HCT116 (cell line): ENCODE measurements at regions not wholly inside any gene's neighbourhood (a gene's known extent, or its start where the extent isn't known, plus 50 kb on each side); places are given as distances from the start of the nearest gene placed in this dataset.

ENCODE experiments used
- ATAC-seq: fragments of 200-7000 bp; cut with Tn5 transposase; 2 replicates; pipeline ENCODE4 v1.9.1; 2020; ENCODE audit warnings: mild to moderate bottlenecking, moderate library complexity
- BruUV-seq: library from RNA; stranded (reverse); fragments of 400-500 nt; replicated peaks from 2 replicates; lab custom pipeline; 2021; lab: Mats Ljungman, UMichigan
- CTCF ChIA-PET: fragments of 300-600 bp; sonication (Branson Sonifier 250); formaldehyde crosslinking; loops from one replicate; lab custom pipeline; 2021; ENCODE audit warnings: antibody characterized with exemption; lab: Charles Lee
- POLR2A ChIA-PET: fragments of 300-600, 350-600 bp; sonication (Branson Sonifier 250); formaldehyde crosslinking; loops from one replicate; lab custom pipeline; 2021; ENCODE audit warnings: antibody characterized with exemption; lab: Charles Lee
- RAD21 ChIA-PET, 2 experiments: fragments of 300-600 bp; sonication (Branson Sonifier 250); formaldehyde crosslinking; loops; one replicate each; lab custom pipeline; 2023; ENCODE audit warnings: low total read pairs in 2 of 2; ENCODE audit not compliant: uncharacterized antibody in 2 of 2, unreplicated experiment in 2 of 2, low non-redundant PET in 1 of 2; lab: Charles Lee
- DNase-seq: peaks from one replicate; pipeline ENCODE4 v3.0.0-alpha.2; 2010; ENCODE audit warnings: low read depth, low spot score
- H2AFZ ChIP-seq: fragments of 200-600 bp; shearing (Covaris generic), sonication (generic); 2 replicates; pipeline ENCODE4 v1.6.1; 2017; ENCODE audit warnings: low read depth, mixed run types, mixed read lengths, antibody characterized with exemption, low read length; ENCODE audit not compliant: poor library complexity, severe bottlenecking
- H3K27ac ChIP-seq: 2 replicates; pipeline ENCODE4 v1.5.1; 2012; ENCODE audit warnings: low read depth, low read length
- H3K27me3 ChIP-seq: fragments of 200-600 bp; sonication (generic); 2 replicates; pipeline ENCODE4 v1.6.1; 2016; ENCODE audit warnings: mixed run types, low read length, mixed read lengths; ENCODE audit not compliant: insufficient read depth
- H3K36me3 ChIP-seq, 2 experiments: fragments of 200-500 bp in 1 of 2; fragments of 200-600 bp in 1 of 2; sonication (Bioruptor generic) in 1 of 2; sonication (generic) in 1 of 2; 2 replicates each; pipeline versions ENCODE4 v1.5.1 to v1.6.1; 2014 to 2016; ENCODE audit warnings: low read length in 2 of 2, inconsistent platforms in 1 of 2, mixed read lengths in 1 of 2, mixed run types in 1 of 2; ENCODE audit not compliant: insufficient read depth in 2 of 2, control insufficient read depth in 1 of 2
- H3K4me1 ChIP-seq, 2 experiments: fragments of 200-600 bp in 1 of 2; sonication (generic) in 1 of 2; 2 replicates each; pipeline versions ENCODE4 v1.5.1 to v1.6.1; 2012 to 2017; ENCODE audit warnings: low read length in 2 of 2, inconsistent platforms in 1 of 2, mild to moderate bottlenecking in 1 of 2, mixed read lengths in 1 of 2, mixed run types in 1 of 2, moderate library complexity in 1 of 2; ENCODE audit not compliant: insufficient read depth in 2 of 2, control insufficient read depth in 1 of 2
- H3K4me2 ChIP-seq: fragments of 200-600 bp; sonication (generic); 2 replicates; pipeline ENCODE4 v1.6.1; 2017; ENCODE audit warnings: mixed run types, low read length, mixed read lengths
- H3K4me3 ChIP-seq, 2 experiments: fragments of 200-600 bp in 1 of 2; sonication (generic) in 1 of 2; replicated peaks in 1 of 2; 2 replicates each; pipeline ENCODE4 v1.5.1; 2011 to 2016; ENCODE audit warnings: low read length in 2 of 2, control low read depth in 1 of 2, low read depth in 1 of 2, mild to moderate bottlenecking in 1 of 2, mixed read lengths in 1 of 2, mixed run types in 1 of 2
- H3K79me2 ChIP-seq: fragments of 200-600 bp; sonication (generic); 2 replicates; pipeline ENCODE4 v1.6.1; 2017; ENCODE audit warnings: mild to moderate bottlenecking, mixed run types, low read length, moderate library complexity, mixed read lengths; ENCODE audit not compliant: insufficient read depth
- H3K9ac ChIP-seq: fragments of 200-600 bp; sonication (generic); 2 replicates; pipeline ENCODE4 v1.6.1; 2016; ENCODE audit warnings: low read length, mixed read lengths
- H3K9me2 ChIP-seq: fragments of 200-600 bp; sonication (generic), shearing (Covaris generic); 2 replicates; pipeline ENCODE4 v1.6.1; 2017; ENCODE audit warnings: mixed run types, mild to moderate bottlenecking, moderate library complexity; ENCODE audit not compliant: insufficient read depth
- H3K9me3 ChIP-seq, 2 experiments: fragments of 200-500 bp in 1 of 2; fragments of 200-600 bp in 1 of 2; sonication (Bioruptor generic) in 1 of 2; sonication (generic) in 1 of 2; 2 replicates each; pipeline ENCODE4 v1.6.1; 2014 to 2017; ENCODE audit warnings: low read length in 2 of 2, mixed read lengths in 2 of 2, inconsistent platforms in 1 of 2, low read depth in 1 of 2, mild to moderate bottlenecking in 1 of 2, mixed run types in 1 of 2, moderate library complexity in 1 of 2; ENCODE audit not compliant: control insufficient read depth in 1 of 2, insufficient read depth in 1 of 2
- H4K20me1 ChIP-seq: fragments of 200-600 bp; sonication (generic), shearing (Covaris generic); 2 replicates; pipeline ENCODE4 v1.6.1; 2017; ENCODE audit warnings: mixed run types, mild to moderate bottlenecking, moderate library complexity; ENCODE audit not compliant: insufficient read depth
- ATF3 ChIP-seq: IDR thresholded peaks from 2 replicates; pipeline ENCODE4 v1.6.1; 2012
- CBX3 ChIP-seq: IDR thresholded peaks from 2 replicates; pipeline ENCODE4 v1.6.1; 2012; ENCODE audit warnings: low read depth
- CEBPB ChIP-seq: IDR thresholded peaks from 2 replicates; pipeline ENCODE4 v1.6.1; 2012; ENCODE audit warnings: low read depth
- CTCF ChIP-seq, 3 experiments: fragments of 200-600 bp in 1 of 3; sonication (generic) in 1 of 3; IDR thresholded peaks in 2 of 3; conservative IDR thresholded peaks in 1 of 3; 2 replicates each; pipeline ENCODE4 v1.5.1; 2012 to 2017; ENCODE audit warnings: low read depth in 2 of 3, low read length in 2 of 3, antibody characterized with exemption in 1 of 3, borderline replicate concordance in 1 of 3, control low read depth in 1 of 3, mild to moderate bottlenecking in 1 of 3, mixed read lengths in 1 of 3, mixed run types in 1 of 3, moderate library complexity in 1 of 3; ENCODE audit not compliant: insufficient read depth in 1 of 3
- EGR1 ChIP-seq: IDR thresholded peaks from 2 replicates; pipeline ENCODE4 v1.6.1; 2012; ENCODE audit warnings: low read depth
- ELF1 ChIP-seq: IDR thresholded peaks from 2 replicates; pipeline ENCODE4 v1.6.1; 2012; ENCODE audit warnings: low read depth, borderline replicate concordance
- EZH2 ChIP-seq: fragments of 200-600 bp; sonication (generic); IDR thresholded peaks from 2 replicates; pipeline ENCODE4 v1.6.1; 2017; ENCODE audit warnings: antibody characterized with exemption, mixed run types
- EZH2phosphoT487 ChIP-seq: fragments of 200-600 bp; IDR thresholded peaks from 2 replicates; pipeline ENCODE4 v1.6.1; 2018; ENCODE audit warnings: antibody characterized with exemption, borderline replicate concordance
- MAX ChIP-seq: IDR thresholded peaks from 2 replicates; pipeline ENCODE4 v1.6.1; 2012
- RAD21 ChIP-seq: IDR thresholded peaks from 2 replicates; pipeline ENCODE4 v1.6.1; 2012; ENCODE audit warnings: low read depth, mild to moderate bottlenecking
- SRF ChIP-seq: IDR thresholded peaks from 2 replicates; pipeline ENCODE4 v1.6.1; 2012; ENCODE audit warnings: low read depth
- ZBTB33 ChIP-seq: IDR thresholded peaks from 2 replicates; pipeline ENCODE4 v1.6.1; 2011; ENCODE audit warnings: mild to moderate bottlenecking, low read length, moderate library complexity; ENCODE audit not compliant: insufficient replicate concordance; ENCODE audit errors: extremely low read depth
- ZNF274 ChIP-seq: fragments of 200-500 bp; sonication (Bioruptor generic); IDR thresholded peaks from 2 replicates; pipeline ENCODE4 v1.6.1; 2014; ENCODE audit warnings: mild to moderate bottlenecking, low read depth, low read length, inconsistent platforms
- intact Hi-C: fragments of 100-400 bp; cut with micrococcal nuclease; formaldehyde crosslinking; loops from 2 replicates; pipeline ENCODE4 v1.10.0; 2022

GRCh38 chr22:27617214-27617881, 184.2 kb downstream of the MN1 start:
- no peak; the same call in 1 of the 2 replicates for ATAC-seq
- Histone ChIP-seq H3K4me3 (no peak overlapping the region), H3K4me2 (no peak overlapping the region), H2AFZ (no peak overlapping the region), H3K27ac (no peak overlapping the region), H3K9ac (no peak overlapping the region), H3K9me2 (no peaks in the 10 kb centered on the region), H3K27me3 (0 out of 2 replicates have a peak, but pooled peaks cover 6% of the 10 kb centered on the region), H3K4me1 (peaks cover 0 to 4% of the 10 kb centered on the region in 2 experiments; a peak in 1 of 4 replicates), H3K79me2 (no peaks in the 10 kb centered on the region), H3K9me3 (no peaks in the 10 kb centered on the region), H3K36me3 (no peaks in the 10 kb centered on the region), H4K20me1 (no peaks in the 10 kb centered on the region)
- ChIA-PET CTCF (no interaction called here), POLR2A (no interaction called here), RAD21 (no interaction called here)
- TF ChIP-seq CEBPB (no peak), RAD21 (peak; percentile 46), CTCF (IDR thresholded peaks at IDR 0.05 in 2 of 3, conservative IDR thresholded peaks at IDR 0.05 in 1 of 3; ENCODE audit: borderline replicate concordance in 1 of 3, insufficient read depth in 1 of 3, low read depth in 2 of 3, low read length in 2 of 3) (peak in 2 of 3 experiments; percentile 1 to 22; a peak in 1 of 6 replicates)
- BruUV-seq = no TSS peak
- DNase-seq = no peak
- intact Hi-C loops = loop anchor here (5.0 kb wide), 1 partner anchor 210 kb away; no protein-coding TSS in a partner anchor

GRCh38 chr22:27620367-27621154, 181.0 kb downstream of the MN1 start:
- intact Hi-C loops = no loop called here
- RAD21 ChIA-PET = no interaction called here
- H3K9ac ChIP-seq = no peak overlapping the region
- DNase-seq = no peak
- TF ChIP-seq SRF (no peak), ZNF274 (no peak), CBX3 (no peak), CEBPB (no peak), ELF1 (no peak), ATF3 (no peak), ZBTB33 (no peak), MAX (no peak), EZH2 (no peak), EGR1 (no peak), EZH2phosphoT487 (no peak), RAD21 (no peak)
- TF ChIP-seq, all 23 proteins: peak for 0
- H3K79me2 ChIP-seq = no peaks in the 10 kb centered on the region
- H3K4me2 ChIP-seq = no peak overlapping the region
- ChIA-PET CTCF (no interaction called here), POLR2A (no interaction called here)
- ATAC-seq = no peak
- peaks cover 0 to 4% of the 10 kb centered on the region in 2 experiments; a peak in 1 of 4 replicates for H3K4me1 ChIP-seq
- no peaks in the 10 kb centered on the region for H4K20me1 ChIP-seq
- no TSS peak for BruUV-seq
- no peak overlapping the region for H2AFZ ChIP-seq
- H3K4me3 ChIP-seq = no peak overlapping the region
- no peaks in the 10 kb centered on the region for H3K9me2 ChIP-seq
- H3K9me3 ChIP-seq = no peaks in the 10 kb centered on the region
- 0 out of 2 replicates have a peak, but pooled peaks cover 6% of the 10 kb centered on the region for H3K27me3 ChIP-seq
- H3K27ac ChIP-seq = no peak overlapping the region
- no peaks in the 10 kb centered on the region for H3K36me3 ChIP-seq
